ENCODE measurements at regions not wholly inside any gene's neighbourhood (a gene's known extent, or its start where the extent isn't known, plus 50 kb on each side); places are given as distances from the start of the nearest gene placed in this dataset.

- no peak for ATAC-seq
These were observed 315.6 kb downstream of the LPIN1 start for GRCh38 chr2:12062053-12062395.

GRCh38 chr2:12063210-12063609 lies 316.8 kb downstream of the LPIN1 start:
- ATAC-seq, result no peak

GRCh38 chr2:12064153-12064552 lies 317.7 kb downstream of the LPIN1 start:
- ATAC-seq, result no peak

- ATAC-seq, result no peak
These were observed 319.7 kb downstream of the LPIN1 start for GRCh38 chr2:12066116-12066515.

GRCh38 chr2:12066986-12067385 lies 320.6 kb downstream of the LPIN1 start:
- no peak for ATAC-seq

GRCh38 chr2:12068796-12069538 lies 322.5 kb downstream of the LPIN1 start:
- no peak for ATAC-seq

- ATAC-seq, result no peak
These were observed 323.7 kb downstream of the LPIN1 start for GRCh38 chr2:12070153-12070552.

GRCh38 chr2:12070581-12070980 lies 324.1 kb downstream of the LPIN1 start:
- ATAC-seq, result peak; percentile 25 to 36

GRCh38 chr2:12071318-12071717 lies 324.9 kb downstream of the LPIN1 start:
- ATAC-seq, result no peak

GRCh38 chr2:12073217-12073852 lies 326.9 kb downstream of the LPIN1 start:
- no peak for ATAC-seq

- ATAC-seq, result peak in 1 of 2 donors; percentile 24
These were observed 327.9 kb downstream of the LPIN1 start for GRCh38 chr2:12074126-12074844.

- no peak for ATAC-seq
These were observed 328.4 kb downstream of the LPIN1 start for GRCh38 chr2:12074845-12075217.

- ATAC-seq, result no peak
These were observed 329.2 kb downstream of the LPIN1 start for GRCh38 chr2:12075603-12076002.

GRCh38 chr2:12076810-12077209 lies 330.4 kb downstream of the LPIN1 start:
- ATAC-seq, result no peak

GRCh38 chr2:12080360-12080759 lies 333.9 kb downstream of the LPIN1 start:
- ATAC-seq, result no peak

GRCh38 chr2:12081481-12082210 lies 335.2 kb downstream of the LPIN1 start:
- peak; percentile 69 to 81 for ATAC-seq

- no peak for ATAC-seq
These were observed 336.7 kb downstream of the LPIN1 start for GRCh38 chr2:12083081-12083581.

- no peak for ATAC-seq
These were observed 337.4 kb downstream of the LPIN1 start for GRCh38 chr2:12083713-12084419.

- no peak for ATAC-seq
These were observed 340.7 kb downstream of the LPIN1 start for GRCh38 chr2:12087175-12087574.

- ATAC-seq, result no peak
These were observed 341.4 kb downstream of the LPIN1 start for GRCh38 chr2:12087671-12088380.

- no peak for ATAC-seq
These were observed 342.6 kb downstream of the LPIN1 start for GRCh38 chr2:12089001-12089400.

GRCh38 chr2:12089496-12089895 lies 343.1 kb downstream of the LPIN1 start:
- ATAC-seq, result no peak
